Neuronal stem cell (in vitro differentiated cells): ENCODE measurements at regions not wholly inside any gene's neighbourhood (a gene's known extent, or its start where the extent isn't known, plus 50 kb on each side); places are given as distances from the start of the nearest gene placed in this dataset.

Experiments used
- DNase-seq: peaks from one replicate; pipeline ENCODE4 v3.0.0-alpha.2; 2013; ENCODE audit warnings: low spot score
- H2AFZ ChIP-seq: one replicate; pipeline ENCODE4 v1.6.1; 2013; ENCODE audit warnings: mild to moderate bottlenecking, low read length, inconsistent platforms
- H2AK5ac ChIP-seq: 2 replicates; pipeline ENCODE4 v1.6.1; 2013; ENCODE audit warnings: low read depth, mild to moderate bottlenecking, inconsistent platforms, low read length, moderate library complexity, mixed read lengths
- H2BK120ac ChIP-seq: 2 replicates; pipeline ENCODE4 v1.6.1; 2013; ENCODE audit warnings: low read depth, mild to moderate bottlenecking, inconsistent platforms, low read length, moderate library complexity, mixed read lengths
- H2BK12ac ChIP-seq: one replicate; pipeline ENCODE4 v1.6.1; 2013; ENCODE audit warnings: low read length, inconsistent platforms
- H2BK15ac ChIP-seq: 2 replicates; pipeline ENCODE4 v1.6.1; 2013; ENCODE audit warnings: mild to moderate bottlenecking, low read length, inconsistent platforms, mixed read lengths
- H2BK5ac ChIP-seq: one replicate; pipeline ENCODE4 v1.6.1; 2013; ENCODE audit warnings: inconsistent platforms, mild to moderate bottlenecking, low read length, moderate library complexity
- H3K14ac ChIP-seq: one replicate; pipeline ENCODE4 v1.6.1; 2013; ENCODE audit warnings: low read length, inconsistent platforms
- H3K18ac ChIP-seq: 2 replicates; pipeline ENCODE4 v1.6.1; 2013; ENCODE audit warnings: low read length, inconsistent platforms
- H3K23ac ChIP-seq: 2 replicates; pipeline ENCODE4 v1.6.1; 2013; ENCODE audit warnings: low read depth, mild to moderate bottlenecking, mixed read lengths, low read length, inconsistent platforms; ENCODE audit not compliant: poor library complexity
- H3K27ac ChIP-seq: replicated peaks from 3 replicates; pipeline ENCODE4 v1.5.1; 2013; ENCODE audit warnings: low read length, inconsistent platforms
- H3K27me3 ChIP-seq, 3 experiments: 2 replicates each; pipeline ENCODE4 v1.6.1; 2013; ENCODE audit warnings: low read length in 3 of 3, mild to moderate bottlenecking in 2 of 3, inconsistent platforms in 1 of 3, low read depth in 1 of 3, mixed read lengths in 1 of 3, moderate library complexity in 1 of 3; ENCODE audit not compliant: control insufficient read depth in 3 of 3, insufficient read depth in 3 of 3
- H3K36me3 ChIP-seq, 2 donors: replicated peaks in 1 of 2; 2 replicates each; pipeline ENCODE4 v1.6.1; 2013; ENCODE audit warnings: low read length in 2 of 2; ENCODE audit not compliant: control insufficient read depth in 2 of 2, insufficient read depth in 2 of 2
- H3K4ac ChIP-seq: 2 replicates; pipeline ENCODE4 v1.6.1; 2013; ENCODE audit warnings: inconsistent platforms, mild to moderate bottlenecking, low read length, moderate library complexity
- H3K4me1 ChIP-seq, 2 donors: 1 replicate in 1 of 2; 2 replicates in 1 of 2; pipeline ENCODE4 v1.6.1; 2013; ENCODE audit warnings: low read length in 2 of 2, low read depth in 1 of 2; ENCODE audit not compliant: control insufficient read depth in 2 of 2, insufficient read depth in 1 of 2
- H3K4me2 ChIP-seq: one replicate; pipeline ENCODE4 v1.6.1; 2013; ENCODE audit warnings: mild to moderate bottlenecking, low read length, inconsistent platforms; ENCODE audit not compliant: insufficient read depth, poor library complexity, severe bottlenecking
- H3K4me3 ChIP-seq, 2 donors: 2 replicates each; pipeline ENCODE4 v1.5.1; 2013; ENCODE audit warnings: low read length in 2 of 2, mild to moderate bottlenecking in 2 of 2, inconsistent platforms in 1 of 2, moderate library complexity in 1 of 2
- H3K79me1 ChIP-seq: one replicate; pipeline ENCODE4 v1.6.1; 2013; ENCODE audit warnings: low read depth, mild to moderate bottlenecking, inconsistent platforms, low read length, moderate library complexity
- H3K9ac ChIP-seq: one replicate; pipeline ENCODE4 v1.6.1; 2013; ENCODE audit warnings: mild to moderate bottlenecking, low read depth, low read length, inconsistent platforms; ENCODE audit not compliant: poor library complexity
- H3K9me3 ChIP-seq, 2 donors: replicated peaks in 1 of 2; 2 replicates each; pipeline versions ENCODE3 to v1.6.1; 2013; ENCODE audit warnings: low read length in 2 of 2, mild to moderate bottlenecking in 2 of 2, inconsistent platforms in 1 of 2, low read depth in 1 of 2, mixed read lengths in 1 of 2, moderate library complexity in 1 of 2; ENCODE audit not compliant: control insufficient read depth in 2 of 2, insufficient read depth in 1 of 2
- H4K8ac ChIP-seq: one replicate; pipeline ENCODE4 v1.6.1; 2013; ENCODE audit warnings: low read depth, mild to moderate bottlenecking, inconsistent platforms, low read length, moderate library complexity
- H4K91ac ChIP-seq: one replicate; pipeline ENCODE4 v1.6.1; 2013; ENCODE audit warnings: low read length, low read depth, mild to moderate bottlenecking, inconsistent platforms; ENCODE audit not compliant: poor library complexity
- WGBS, 2 donors: extraction: QIAGEN DNeasy Blood & Tissue Kit; methylation state at CpG; one replicate each; pipeline ENCODE4 v1.1.7; 2013; ENCODE audit warnings: missing lambda C conversion rate in 2 of 2, mixed read lengths in 1 of 2; ENCODE audit not compliant: insufficient read length in 2 of 2, insufficient replicate concordance in 1 of 2; ENCODE audit errors: extremely low coverage in 2 of 2; 5-methylcytosine and 5-hydroxymethylcytosine counted together

DNA sequence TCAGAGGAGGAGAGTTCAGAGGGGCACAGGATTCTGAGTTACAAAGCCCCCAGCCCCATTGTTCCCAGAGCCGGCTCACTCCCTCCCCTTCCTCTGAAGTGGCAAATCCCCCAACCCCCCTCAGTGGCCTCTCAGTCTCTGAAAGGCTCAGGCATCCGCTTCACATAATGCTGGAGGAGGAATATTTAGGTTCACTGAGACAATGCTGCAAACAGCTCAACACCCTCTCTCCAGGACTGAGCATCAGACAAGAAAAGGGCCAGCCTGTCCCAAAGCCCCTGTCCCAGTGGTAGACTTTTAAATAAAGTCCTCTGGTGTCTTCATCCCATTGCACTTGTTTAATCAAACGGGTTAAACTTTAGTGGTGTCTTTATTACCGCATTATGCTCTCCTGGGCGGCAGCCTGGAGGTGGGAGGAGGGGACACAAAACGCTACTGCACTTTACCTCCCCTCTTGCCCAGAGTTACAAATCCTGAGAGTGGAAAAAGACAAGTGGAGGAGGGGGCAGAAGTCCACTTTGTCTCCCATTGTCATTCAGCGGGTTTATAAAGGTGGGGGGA is 257.9 kb downstream of the FGFR2 start:
- Histone ChIP-seq H3K9ac (no peak overlapping the region), H3K4me3 (no peak overlapping the region), H4K8ac (no peak overlapping the region), H2BK5ac (no peak overlapping the region), H3K4me1 (peaks cover 10 to 29% of the 10 kb centered on the region in 2 donors), H4K91ac (no peak overlapping the region), H2BK12ac (no peak overlapping the region), H3K27ac (no peak overlapping the region), H2BK15ac (no peak overlapping the region), H3K9me3 (no peaks in the 10 kb centered on the region), H3K79me1 (no peaks in the 10 kb centered on the region), H3K23ac (no peak overlapping the region), H2BK120ac (no peak overlapping the region), H3K4me2 (no peak overlapping the region), H2AK5ac (no peak overlapping the region), H3K4ac (no peak overlapping the region), H3K14ac (no peak overlapping the region), H3K36me3 (no peaks in the 10 kb centered on the region), H3K27me3 (peaks cover 0 to 51% (median 0%) of the 10 kb centered on the region in 3 experiments), H2AFZ (peak overlapping the region; percentile 81), H3K18ac (no peak overlapping the region)
- WGBS, 2 donors: no CpG with 5 or more reads among the region's 7 CpGs
- peak; percentile 89 for DNase-seq

GRCh38 chr10:121351540-121351939 is 246.7 kb downstream of the FGFR2 start:
- no peak overlapping the region for H2BK15ac ChIP-seq
- H4K8ac ChIP-seq: no peak overlapping the region
- no peak overlapping the region for H3K27ac ChIP-seq
- no peak overlapping the region for H3K4me2 ChIP-seq
- H3K14ac ChIP-seq: no peak overlapping the region
- no peak overlapping the region for H2AK5ac ChIP-seq
- H3K18ac ChIP-seq: no peak overlapping the region
- no peak overlapping the region for H3K4ac ChIP-seq
- no peaks in the 10 kb centered on the region for H3K36me3 ChIP-seq
- no peak overlapping the region for H2AFZ ChIP-seq
- WGBS, 2 donors: no CpG with 5 or more reads among the region's 5 CpGs
- H3K9me3 ChIP-seq: peaks cover 0 to 2% of the 10 kb centered on the region in 2 donors
- no peaks in the 10 kb centered on the region for H3K79me1 ChIP-seq
- H3K9ac ChIP-seq: no peak overlapping the region
- H2BK120ac ChIP-seq: no peak overlapping the region
- H2BK5ac ChIP-seq: no peak overlapping the region
- DNase-seq: no peak
- H4K91ac ChIP-seq: no peak overlapping the region
- no peaks in the 10 kb centered on the region for H3K4me1 ChIP-seq
- H2BK12ac ChIP-seq: no peak overlapping the region
- H3K27me3 ChIP-seq: peaks cover 0 to 5% (median 0%) of the 10 kb centered on the region in 3 experiments
- H3K4me3 ChIP-seq: no peak overlapping the region
- no peak overlapping the region for H3K23ac ChIP-seq

DNA sequence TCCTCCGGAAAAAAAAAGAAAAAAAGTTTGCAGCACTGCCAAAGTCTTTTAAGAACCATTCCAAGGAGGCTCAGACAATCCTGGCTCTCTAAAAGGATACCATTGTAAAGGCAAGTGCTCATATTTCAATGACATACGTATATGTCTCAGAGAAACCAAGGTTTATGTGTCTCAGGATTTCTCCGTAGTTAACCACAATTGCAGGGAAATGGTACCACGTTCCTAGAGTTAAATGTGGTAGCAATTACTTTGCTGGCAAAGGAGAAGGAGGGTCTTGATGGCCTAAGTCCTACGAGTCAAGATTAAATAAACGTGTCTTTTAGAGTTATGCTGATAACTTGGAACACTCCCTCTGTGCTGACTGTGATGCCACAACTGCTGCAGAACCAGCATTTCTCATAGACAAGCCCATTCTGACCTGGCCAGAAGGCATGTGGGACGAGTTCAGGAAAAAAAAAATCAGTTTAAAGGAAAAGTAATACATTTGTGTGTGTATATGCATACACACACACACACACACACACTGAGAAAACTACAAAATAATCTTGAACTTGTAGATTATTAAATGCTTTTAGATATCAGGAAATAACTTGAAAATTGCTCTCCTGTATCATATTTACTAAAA is 245.9 kb downstream of the FGFR2 start:
- H3K79me1 ChIP-seq: no peaks in the 10 kb centered on the region
- H3K18ac ChIP-seq: no peak overlapping the region
- H3K14ac ChIP-seq: no peak overlapping the region
- H2AFZ ChIP-seq: no peak overlapping the region
- H2AK5ac ChIP-seq: no peak overlapping the region
- no peak for DNase-seq
- WGBS, 2 donors: no CpG with 5 or more reads among the region's 7 CpGs
- H2BK5ac ChIP-seq: no peak overlapping the region
- no peak overlapping the region for H2BK12ac ChIP-seq
- H4K91ac ChIP-seq: no peak overlapping the region
- no peaks in the 10 kb centered on the region for H3K36me3 ChIP-seq
- no peak overlapping the region for H3K9ac ChIP-seq
- H2BK15ac ChIP-seq: no peak overlapping the region
- no peak overlapping the region for H3K4me2 ChIP-seq
- H3K23ac ChIP-seq: no peak overlapping the region
- no peak overlapping the region for H3K4ac ChIP-seq
- no peak overlapping the region for H3K27ac ChIP-seq
- peaks cover 0 to 2% of the 10 kb centered on the region in 2 donors for H3K9me3 ChIP-seq
- peaks cover 0 to 2% (median 0%) of the 10 kb centered on the region in 3 experiments for H3K27me3 ChIP-seq
- no peak overlapping the region for H2BK120ac ChIP-seq
- H3K4me3 ChIP-seq: no peak overlapping the region
- H3K4me1 ChIP-seq: no peaks in the 10 kb centered on the region
- H4K8ac ChIP-seq: no peak overlapping the region

DNA sequence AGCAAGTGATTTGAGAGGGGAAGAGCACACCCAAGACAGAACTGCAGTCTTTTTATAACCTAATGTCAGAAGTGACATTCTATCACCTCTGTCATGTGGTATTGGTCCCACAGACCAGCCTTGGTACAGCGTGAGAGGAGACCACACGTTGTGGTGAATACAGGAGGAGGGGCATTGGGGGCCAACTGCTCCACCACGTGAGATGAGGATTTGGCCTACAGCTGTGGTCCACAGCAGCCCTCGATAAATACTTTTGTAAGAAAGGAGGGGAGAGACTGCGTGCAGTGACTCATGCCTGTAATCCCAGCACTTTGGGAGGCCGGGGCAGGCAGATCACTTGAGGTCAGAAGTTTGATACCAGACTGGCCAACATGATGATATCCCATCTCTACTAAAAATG is 243.1 kb downstream of the FGFR2 start:
- H3K14ac ChIP-seq: no peak overlapping the region
- H3K4me2 ChIP-seq: no peak overlapping the region
- H3K18ac ChIP-seq: no peak overlapping the region
- H3K27me3 ChIP-seq: peaks cover 0 to 4% (median 0%) of the 10 kb centered on the region in 3 experiments
- no peak overlapping the region for H3K9ac ChIP-seq
- H3K4ac ChIP-seq: no peak overlapping the region
- no peak overlapping the region for H2BK15ac ChIP-seq
- whole genome bisulfite sequencing, 2 donors: no CpG with 5 or more reads among the region's 6 CpGs
- no peak overlapping the region for H2AK5ac ChIP-seq
- no peak overlapping the region for H2AFZ ChIP-seq
- no peaks in the 10 kb centered on the region for H3K79me1 ChIP-seq
- H3K4me3 ChIP-seq: no peak overlapping the region
- H3K23ac ChIP-seq: no peak overlapping the region
- H2BK120ac ChIP-seq: no peak overlapping the region
- H3K9me3 ChIP-seq: peaks cover 0 to 2% of the 10 kb centered on the region in 2 donors
- no peak overlapping the region for H2BK12ac ChIP-seq
- H2BK5ac ChIP-seq: no peak overlapping the region
- H4K8ac ChIP-seq: no peak overlapping the region
- H3K4me1 ChIP-seq: no peaks in the 10 kb centered on the region
- H4K91ac ChIP-seq: no peak overlapping the region
- no peak for DNase-seq
- H3K27ac ChIP-seq: no peak overlapping the region
- H3K36me3 ChIP-seq: no peaks in the 10 kb centered on the region
